Liver (tissue), 3 donors: ENCODE measurements at regions not wholly inside any gene's neighbourhood (a gene's known extent, or its start where the extent isn't known, plus 50 kb on each side); places are given as distances from the start of the nearest gene placed in this dataset.

Source experiments
- ATF3 ChIP-seq: IDR thresholded peaks from 2 replicates; pipeline ENCODE4 v1.6.1; 2016; ENCODE audit warnings: antibody characterized with exemption
- CTCF ChIP-seq: fragments of 150-350 bp; IDR thresholded peaks from 2 replicates; pipeline ENCODE4 v1.5.1; 2017; ENCODE audit warnings: improper control_type of control experiment, low read depth, low read length; ENCODE audit not compliant: missing input control
- FOXA1 ChIP-seq: IDR thresholded peaks from 2 replicates; pipeline ENCODE4 v1.6.1; 2016; ENCODE audit warnings: antibody characterized with exemption
- GABPA ChIP-seq, 2 donors: IDR thresholded peaks in 1 of 2; conservative IDR thresholded peaks in 1 of 2; 2 replicates each; pipeline ENCODE4 v1.6.1; 2016; ENCODE audit warnings: antibody characterized with exemption in 2 of 2, mild to moderate bottlenecking in 1 of 2, moderate library complexity in 1 of 2
- JUND ChIP-seq, 2 donors: IDR thresholded peaks; 2 replicates each; pipeline ENCODE4 v1.6.1; 2016; ENCODE audit warnings: antibody characterized with exemption in 2 of 2
- MAX ChIP-seq: IDR thresholded peaks from 2 replicates; pipeline ENCODE4 v1.6.1; 2016; ENCODE audit warnings: antibody characterized with exemption
- RAD21 ChIP-seq, 2 donors: IDR thresholded peaks; 2 replicates each; pipeline ENCODE4 v1.6.1; 2016; ENCODE audit warnings: antibody characterized with exemption in 2 of 2, mild to moderate bottlenecking in 2 of 2
- REST ChIP-seq: IDR thresholded peaks from 2 replicates; pipeline ENCODE4 v1.6.1; 2016; ENCODE audit warnings: antibody characterized with exemption, mild to moderate bottlenecking
- RXRA ChIP-seq, 2 donors: IDR thresholded peaks; 2 replicates each; pipeline ENCODE4 v1.6.1; 2017 to 2018; ENCODE audit warnings: antibody characterized with exemption in 2 of 2, mild to moderate bottlenecking in 1 of 2
- SP1 ChIP-seq: IDR thresholded peaks from 2 replicates; pipeline ENCODE4 v1.6.1; 2018; ENCODE audit warnings: antibody characterized with exemption, mild to moderate bottlenecking
- TAF1 ChIP-seq: conservative IDR thresholded peaks from 2 replicates; pipeline ENCODE4 v1.6.1; 2016; ENCODE audit warnings: antibody characterized with exemption, mild to moderate bottlenecking
- donor health status: healthy.
- donor health status: healthy.

GRCh38 chr2:172308253-172308935, 119.0 kb upstream of the ITGA6 start:
- no peak for TF ChIP-seq CTCF
- TF ChIP-seq ATF3, result no peak
- TF ChIP-seq REST, result no peak
- no peak for TF ChIP-seq RXRA (IDR thresholded peaks at IDR 0.05)
- TF ChIP-seq TAF1, result no peak
- TF ChIP-seq RAD21 (IDR thresholded peaks at IDR 0.05), result no peak
- TF ChIP-seq JUND (IDR thresholded peaks at IDR 0.05), result no peak
- no peak for TF ChIP-seq SP1
- no peak for TF ChIP-seq MAX
- TF ChIP-seq FOXA1, result no peak
- no peak for TF ChIP-seq GABPA (IDR thresholded peaks at IDR 0.05 in 1 of 2, conservative IDR thresholded peaks at IDR 0.05 in 1 of 2)
